IMR-90 (cell line): ENCODE measurements at regions not wholly inside any gene's neighbourhood (a gene's known extent, or its start where the extent isn't known, plus 50 kb on each side); places are given as distances from the start of the nearest gene placed in this dataset.

Source experiments
- ATAC-seq: fragments of 200-7000 bp; cut with Tn5 transposase; 2 replicates; pipeline ENCODE4 v1.9.1; 2020; ENCODE audit warnings: low read depth, mild to moderate bottlenecking, moderate library complexity
- BruUV-seq: library from RNA; stranded (reverse); fragments of 400-500 nt; replicated peaks from 2 replicates; lab custom pipeline; 2021; lab: Mats Ljungman, UMichigan
- CTCF ChIA-PET: fragments of 300-600 bp; formaldehyde crosslinking; extraction: SDS; loops from one replicate; lab custom pipeline; 2021; ENCODE audit warnings: antibody characterized with exemption; lab: Yijun Ruan, JAX
- POLR2A ChIA-PET: fragments of 300-600 bp; sonication (Branson Sonifier 250); formaldehyde crosslinking; loops from one replicate; lab custom pipeline; 2022; ENCODE audit warnings: antibody characterized with exemption; ENCODE audit not compliant: unreplicated experiment; lab: Charles Lee
- DNase-seq: peaks from one replicate; pipeline ENCODE4 v3.0.0; 2013
- H2AFZ ChIP-seq: replicated peaks from 2 replicates; pipeline ENCODE3; 2013; ENCODE audit warnings: low read length, mild to moderate bottlenecking; ENCODE audit not compliant: poor library complexity
- H2AK5ac ChIP-seq: 2 replicates; pipeline ENCODE4 v1.6.1; 2013; ENCODE audit warnings: low read depth, low read length, inconsistent platforms
- H2AK9ac ChIP-seq: replicated peaks from 2 replicates; pipeline ENCODE3; 2013; ENCODE audit warnings: mild to moderate bottlenecking, low read depth, low read length, moderate library complexity; ENCODE audit not compliant: poor library complexity
- H2BK120ac ChIP-seq: 2 replicates; pipeline ENCODE4 v1.6.1; 2013; ENCODE audit warnings: low read depth, low read length, inconsistent platforms
- H2BK15ac ChIP-seq: 3 replicates; pipeline ENCODE4 v1.6.1; 2013; ENCODE audit warnings: low read depth, low read length, inconsistent platforms
- H2BK20ac ChIP-seq: 2 replicates; pipeline ENCODE4 v1.6.1; 2013; ENCODE audit warnings: low read depth, mild to moderate bottlenecking, inconsistent platforms, low read length, moderate library complexity
- H2BK5ac ChIP-seq: 2 replicates; pipeline ENCODE4 v1.6.1; 2013; ENCODE audit warnings: mild to moderate bottlenecking, low read depth, low read length, inconsistent platforms; ENCODE audit not compliant: poor library complexity, severe bottlenecking
- H3K14ac ChIP-seq: replicated peaks from 2 replicates; pipeline ENCODE4 v1.6.1; 2013; ENCODE audit warnings: low read depth, low read length, inconsistent platforms
- H3K18ac ChIP-seq: 2 replicates; pipeline ENCODE4 v1.6.1; 2013; ENCODE audit warnings: low read depth, low read length, control low read depth
- H3K23ac ChIP-seq: 2 replicates; pipeline ENCODE4 v1.6.1; 2013; ENCODE audit warnings: low read depth, low read length, inconsistent platforms
- H3K27ac ChIP-seq: 2 replicates; pipeline ENCODE4 v1.5.1; 2013; ENCODE audit warnings: mild to moderate bottlenecking, control low read depth, low read length; ENCODE audit not compliant: insufficient read depth
- H3K27me3 ChIP-seq: 2 replicates; pipeline ENCODE4 v1.6.1; 2013; ENCODE audit warnings: low read length; ENCODE audit not compliant: control insufficient read depth, insufficient read depth
- H3K36me3 ChIP-seq: 2 replicates; pipeline ENCODE4 v1.6.1; 2013; ENCODE audit warnings: low read length, mixed read lengths; ENCODE audit not compliant: control insufficient read depth, insufficient read depth
- H3K4ac ChIP-seq: 2 replicates; pipeline ENCODE4 v1.6.1; 2013; ENCODE audit warnings: low read depth, low read length, inconsistent platforms
- H3K4me1 ChIP-seq: 2 replicates; pipeline ENCODE4 v1.6.1; 2013; ENCODE audit warnings: low read length, mixed read lengths; ENCODE audit not compliant: control insufficient read depth, insufficient read depth
- H3K4me2 ChIP-seq: 2 replicates; pipeline ENCODE4 v1.6.1; 2013; ENCODE audit warnings: low read depth, mild to moderate bottlenecking, control low read depth, low read length, moderate library complexity
- H3K4me3 ChIP-seq: 2 replicates; pipeline ENCODE4 v1.5.1; 2013; ENCODE audit warnings: low read depth, mild to moderate bottlenecking, control low read depth, low read length, moderate library complexity; ENCODE audit not compliant: insufficient read depth
- H3K56ac ChIP-seq: 2 replicates; pipeline ENCODE4 v1.6.1; 2013; ENCODE audit warnings: low read length, inconsistent platforms; ENCODE audit not compliant: insufficient read depth; ENCODE audit errors: extremely low read depth
- H3K79me1 ChIP-seq, 2 experiments: 2 replicates each; pipeline ENCODE4 v1.6.1; 2013; ENCODE audit warnings: low read length in 2 of 2, inconsistent platforms in 1 of 2, low read depth in 1 of 2
- H3K9ac ChIP-seq: 2 replicates; pipeline ENCODE4 v1.6.1; 2013; ENCODE audit warnings: low read depth, low read length, control low read depth
- H3K9me1 ChIP-seq: 2 replicates; pipeline ENCODE4 v1.6.1; 2013; ENCODE audit warnings: low read length, inconsistent platforms; ENCODE audit not compliant: insufficient read depth
- H3K9me3 ChIP-seq: 2 replicates; pipeline ENCODE4 v1.6.1; 2013; ENCODE audit warnings: low read length; ENCODE audit not compliant: control insufficient read depth, insufficient read depth
- H4K20me1 ChIP-seq: 2 replicates; pipeline ENCODE4 v1.6.1; 2013; ENCODE audit warnings: low read length, inconsistent platforms; ENCODE audit not compliant: insufficient read depth
- H4K5ac ChIP-seq: 2 replicates; pipeline ENCODE4 v1.6.1; 2013; ENCODE audit warnings: mild to moderate bottlenecking, low read depth, low read length, control low read depth
- H4K8ac ChIP-seq, 2 experiments: 2 replicates each; pipeline ENCODE4 v1.6.1; 2013; ENCODE audit warnings: low read depth in 2 of 2, low read length in 2 of 2, control low read depth in 1 of 2, inconsistent platforms in 1 of 2
- H4K91ac ChIP-seq: 2 replicates; pipeline ENCODE4 v1.6.1; 2013; ENCODE audit warnings: low read depth, low read length, inconsistent platforms; ENCODE audit not compliant: insufficient read depth
- CEBPB ChIP-seq: IDR thresholded peaks from 2 replicates; pipeline ENCODE4 v1.6.1; 2012; ENCODE audit warnings: low read depth, low read length, improper control_type of control experiment
- CHD1 ChIP-seq: IDR thresholded peaks from 2 replicates; pipeline ENCODE4 v1.6.1; 2012; ENCODE audit warnings: low read depth, low read length, improper control_type of control experiment
- ELK1 ChIP-seq: fragments of 150-350 bp; IDR thresholded peaks from 2 replicates; pipeline ENCODE4 v1.6.1; 2016; ENCODE audit warnings: low read depth, mild to moderate bottlenecking, low read length, moderate library complexity, borderline replicate concordance
- FOS ChIP-seq: fragments of 150-350 bp; IDR thresholded peaks from 2 replicates; pipeline ENCODE4 v1.6.1; 2016; ENCODE audit warnings: low read depth, low read length
- MAFK ChIP-seq: IDR thresholded peaks from 2 replicates; pipeline ENCODE4 v1.6.1; 2012; ENCODE audit warnings: low read depth, low read length, improper control_type of control experiment
- MXI1 ChIP-seq: IDR thresholded peaks from 2 replicates; pipeline ENCODE4 v1.6.1; 2012; ENCODE audit warnings: low read depth, mild to moderate bottlenecking, low read length, moderate library complexity, borderline replicate concordance
- POLR2A ChIP-seq: IDR thresholded peaks from 2 replicates; pipeline ENCODE4 v1.6.1; 2012; ENCODE audit warnings: mild to moderate bottlenecking, low read depth, low read length
- RAD21 ChIP-seq: IDR thresholded peaks from 2 replicates; pipeline ENCODE4 v1.6.1; 2012; ENCODE audit warnings: low read length, improper control_type of control experiment
- RCOR1 ChIP-seq: IDR thresholded peaks from 2 replicates; pipeline ENCODE4 v1.6.1; 2012; ENCODE audit warnings: mild to moderate bottlenecking, low read length, improper control_type of control experiment; ENCODE audit not compliant: insufficient replicate concordance
- RFX5 ChIP-seq: IDR thresholded peaks from 2 replicates; pipeline ENCODE4 v1.8.0; 2012; ENCODE audit warnings: low read depth, mild to moderate bottlenecking, low read length, moderate library complexity
- WGBS, 2 experiments: methylation state at CpG; one replicate each; pipeline versions ENCODE4 v1.1.5 to v1.1.7; 2013; ENCODE audit warnings: missing lambda C conversion rate in 2 of 2; ENCODE audit not compliant: insufficient read length in 1 of 2; ENCODE audit errors: extremely low coverage in 2 of 2; 5-methylcytosine and 5-hydroxymethylcytosine counted together
- dilution Hi-C: fragments of 300-500 bp; cut with HindIII; formaldehyde crosslinking; loops from one replicate; pipeline ENCODE4 v1.14.3; 2018; ENCODE audit warnings: low sequenced_read_pairs; ENCODE audit not compliant: unreplicated experiment
- in situ Hi-C: fragments of 300-500 bp; cut with MboI; formaldehyde crosslinking; loops from 3 replicates; pipeline ENCODE4 v1.14.3; 2019; ENCODE audit warnings: low sequenced_read_pairs, inconsistent platforms, mixed read lengths
- intact Hi-C: fragments of 100-400 bp; cut with micrococcal nuclease; formaldehyde crosslinking; loops from 2 replicates; pipeline ENCODE4 v1.10.0; 2022

GRCh38 chr18:32583431-32583830 lies 112.7 kb upstream of the GAREM1 start:
- H2BK5ac ChIP-seq: no peak overlapping the region
- no TSS peak for BruUV-seq
- in situ Hi-C loops (no loop called here), dilution Hi-C loops (no loop called here), intact Hi-C loops (no loop called here)
- no peak overlapping the region for H4K5ac ChIP-seq
- H3K4ac ChIP-seq: no peak overlapping the region
- H3K23ac ChIP-seq: no peak overlapping the region
- H2BK15ac ChIP-seq: no peak overlapping the region
- WGBS, 2 experiments: no CpG with 5 or more reads among the region's 1 CpG
- CTCF ChIA-PET: no interaction called here
- H2BK120ac ChIP-seq: no peak overlapping the region
- no peak overlapping the region for H3K14ac ChIP-seq
- no peak overlapping the region for H2AK5ac ChIP-seq
- H3K27me3 ChIP-seq: no peaks in the 10 kb centered on the region
- no peak overlapping the region for H3K56ac ChIP-seq
- H3K36me3 ChIP-seq: no peaks in the 10 kb centered on the region
- H4K20me1 ChIP-seq: no peaks in the 10 kb centered on the region
- no peak overlapping the region for H3K27ac ChIP-seq
- H2AFZ ChIP-seq: no peak overlapping the region
- POLR2A ChIA-PET: no interaction called here
- H3K79me1 ChIP-seq: no peaks in the 10 kb centered on the region
- H2AK9ac ChIP-seq: no peak overlapping the region
- no peak overlapping the region for H3K18ac ChIP-seq
- DNase-seq: no peak
- no peak overlapping the region for H2BK20ac ChIP-seq
- H4K91ac ChIP-seq: no peak overlapping the region
- no peaks in the 10 kb centered on the region for H3K9me1 ChIP-seq
- H3K9ac ChIP-seq: no peak overlapping the region
- ATAC-seq: no peak
- H3K4me2 ChIP-seq: no peak overlapping the region
- no peaks in the 10 kb centered on the region for H3K4me1 ChIP-seq
- TF ChIP-seq CEBPB (no peak), MXI1 (no peak), CHD1 (no peak), POLR2A (no peak), RCOR1 (no peak), FOS (no peak), RFX5 (no peak), MAFK (no peak), ELK1 (no peak), RAD21 (no peak)
- H3K4me3 ChIP-seq: no peak overlapping the region
- H4K8ac ChIP-seq: no peak overlapping the region
- H3K9me3 ChIP-seq: no peaks in the 10 kb centered on the region
